PC-3 (cell line): ENCODE measurements at regions not wholly inside any gene's neighbourhood (a gene's known extent, or its start where the extent isn't known, plus 50 kb on each side); places are given as distances from the start of the nearest gene placed in this dataset.

ENCODE experiments used
- CTCF ChIP-seq: fragments of 300-600 bp; sonication (generic); conservative IDR thresholded peaks from 2 replicates; pipeline ENCODE4 v1.5.1; 2017; ENCODE audit warnings: antibody characterized with exemption, low read depth, mild to moderate bottlenecking, low read length
- EZH2 ChIP-seq: fragments of 300-600 bp; sonication (generic); IDR thresholded peaks from one replicate; pipeline ENCODE4 v1.6.1; 2017; ENCODE audit warnings: antibody characterized with exemption, mild to moderate bottlenecking, low read length; ENCODE audit not compliant: unreplicated experiment

- TF ChIP-seq CTCF: no peak
- TF ChIP-seq EZH2: no peak
Observed at GRCh38 chr9:75672478-75672877, 218.0 kb upstream of the PCSK5 start.
